HG03139 (cell line): ENCODE measurements at regions not wholly inside any gene's neighbourhood (a gene's known extent, or its start where the extent isn't known, plus 50 kb on each side); places are given as distances from the start of the nearest gene placed in this dataset.
"Not testable (repeated sequence)": the region's sequence is repeated elsewhere in the genome, so short reads cannot be mapped to it uniquely, and the experiment has no call there.

Experiments
- ATAC-seq: cut with Tn5 transposase; IDR thresholded peaks from one replicate; pipeline ENCODE4 v1.9.1; 2021; ENCODE audit not compliant: unreplicated experiment

DNA sequence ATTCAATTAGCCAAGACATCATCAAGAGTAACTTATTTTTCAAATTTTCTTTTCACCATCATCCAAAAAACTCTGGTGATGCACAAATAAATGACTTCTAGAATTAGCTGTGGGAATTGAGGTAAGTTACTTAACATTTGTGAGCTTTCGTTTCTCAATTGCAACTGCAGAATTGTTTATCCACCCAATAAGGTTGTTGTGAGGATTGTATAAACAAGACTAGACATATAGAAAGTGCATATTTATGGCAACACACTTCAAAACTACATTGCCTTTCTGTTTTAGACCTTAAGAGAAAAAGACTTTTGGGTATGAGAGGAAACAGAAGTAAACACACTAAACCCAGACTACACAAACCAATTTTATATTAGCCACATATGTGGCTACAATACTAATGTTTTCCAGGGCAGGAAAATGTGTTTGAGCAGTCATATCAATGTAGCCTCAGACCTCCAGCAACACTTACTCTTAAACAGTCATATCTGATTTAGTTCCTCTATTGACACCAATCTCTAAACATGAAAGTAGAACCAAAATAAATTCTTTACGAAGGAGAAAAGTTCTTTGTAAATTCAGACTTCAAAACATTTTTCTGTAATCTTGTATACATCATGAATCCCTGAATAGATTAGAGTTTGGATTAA, 488.0 kb upstream of the CYLC2 start:
- no peak for ATAC-seq

DNA sequence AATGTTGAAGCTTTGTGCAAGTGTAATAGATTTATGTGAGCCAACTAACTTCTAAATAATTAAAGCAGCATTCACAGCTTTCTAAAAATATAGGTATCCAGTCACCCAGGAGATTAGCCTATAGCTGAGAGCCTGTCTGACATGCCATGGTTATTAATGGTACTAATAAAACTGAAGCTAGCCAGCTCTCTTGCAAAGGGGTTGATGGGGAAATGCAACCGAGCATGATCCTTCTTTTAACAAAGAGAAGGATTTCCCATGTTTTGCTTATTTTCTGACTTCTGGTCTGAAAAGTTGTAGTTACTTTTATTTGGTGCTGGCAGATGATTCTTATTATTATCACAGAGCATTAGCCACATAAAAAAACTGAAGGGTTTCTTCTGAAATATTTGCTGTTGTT, 488.7 kb upstream of the CYLC2 start:
- ATAC-seq = no peak

DNA sequence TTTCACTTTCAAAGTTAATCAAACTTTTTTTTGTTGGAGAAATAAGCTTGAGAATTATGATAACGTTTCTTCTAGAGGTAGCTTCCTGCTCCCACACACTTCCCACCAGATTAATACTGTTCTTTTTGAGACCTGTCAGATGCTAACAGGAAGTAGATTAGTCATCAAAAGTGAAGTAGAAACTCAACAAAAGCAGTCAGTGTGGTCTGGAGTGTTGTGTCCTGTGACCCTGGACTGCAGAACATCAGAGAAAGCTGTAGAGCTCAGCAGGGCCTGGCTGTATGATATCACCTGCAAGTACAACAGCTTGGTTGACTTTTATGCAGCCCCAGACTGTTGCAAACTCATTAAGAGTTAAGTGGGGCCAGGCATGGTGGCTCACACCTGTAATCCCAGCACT, 495.7 kb upstream of the CYLC2 start:
- no peak for ATAC-seq

DNA sequence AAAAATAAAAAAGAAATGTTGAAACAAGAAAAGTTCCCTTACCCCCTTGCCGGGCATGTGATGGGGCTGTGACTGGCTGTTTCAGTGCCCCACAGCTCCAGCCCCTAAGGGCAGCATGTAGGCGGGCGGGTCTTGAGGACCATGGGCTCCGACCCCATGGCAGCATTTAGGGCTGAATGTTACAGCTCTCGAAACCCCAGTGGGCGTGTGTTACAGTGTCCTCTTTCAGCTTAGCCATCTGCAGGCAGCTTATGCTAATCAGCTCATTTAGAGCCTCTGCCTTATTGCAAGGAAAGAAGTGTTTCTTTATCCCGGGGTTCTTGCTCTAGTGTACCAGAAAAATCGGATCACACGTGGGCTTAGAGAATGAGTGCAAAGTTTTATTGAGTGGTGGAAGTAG, 497.4 kb upstream of the CYLC2 start:
- no peak for ATAC-seq

DNA sequence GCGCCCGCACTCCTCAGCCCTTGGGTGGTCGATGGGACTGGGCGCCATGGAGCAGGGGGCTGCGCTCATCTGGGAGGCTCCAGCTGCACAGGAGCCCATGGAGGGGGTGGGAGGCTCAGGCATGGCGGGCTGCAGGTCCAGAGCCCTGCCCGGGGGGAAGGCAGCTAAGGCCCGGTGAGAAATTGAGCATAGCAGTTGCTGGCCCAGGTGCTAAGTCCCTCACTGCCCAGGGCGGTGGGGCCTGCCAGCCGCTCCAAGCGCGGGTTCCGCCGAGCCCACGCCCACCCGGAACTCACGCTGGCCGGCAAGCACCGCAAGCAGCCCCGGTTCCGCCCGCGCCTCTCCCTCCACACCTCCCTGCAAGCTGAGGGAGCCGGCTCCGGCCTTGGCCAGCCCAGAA, 508.2 kb upstream of the CYLC2 start:
- ATAC-seq = not testable (repeated sequence)

DNA sequence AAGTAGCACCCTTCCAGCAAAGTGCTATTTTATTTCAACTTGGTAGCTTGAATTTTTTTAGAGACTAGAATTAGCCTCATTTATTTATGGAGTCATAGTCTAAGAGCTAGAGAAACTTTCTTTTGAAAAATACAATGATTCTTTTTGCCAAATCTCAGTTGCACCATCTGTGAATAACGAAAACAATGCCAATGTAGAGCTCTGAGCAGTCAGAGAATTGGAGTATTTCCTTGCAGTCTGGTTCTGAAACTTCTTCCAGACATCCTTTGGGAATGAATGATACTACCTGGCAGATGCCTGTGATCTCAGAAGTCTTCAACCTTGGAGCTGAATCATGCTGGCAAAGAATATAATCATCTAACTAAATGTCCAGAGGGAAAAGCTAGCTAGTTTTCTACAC, 511.5 kb upstream of the CYLC2 start:
- no peak for ATAC-seq

DNA sequence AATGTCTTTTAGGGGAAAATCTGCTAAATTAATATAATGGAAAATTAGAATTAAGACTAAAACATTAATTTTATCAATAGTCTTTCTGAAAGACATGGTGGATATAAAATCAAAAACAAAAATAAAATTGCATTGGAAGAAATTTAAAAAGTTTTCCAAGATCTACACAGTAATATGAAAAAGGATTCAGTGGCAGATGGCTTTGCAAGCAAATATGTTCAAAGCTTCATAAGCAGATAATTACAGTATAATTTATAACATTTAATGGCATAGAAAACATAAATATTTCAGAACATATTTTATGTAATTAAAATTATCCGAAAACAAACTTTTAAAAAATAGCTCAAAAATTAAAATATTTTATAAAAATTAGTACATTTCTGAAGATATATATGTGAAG, 512.4 kb upstream of the CYLC2 start:
- no peak for ATAC-seq

DNA sequence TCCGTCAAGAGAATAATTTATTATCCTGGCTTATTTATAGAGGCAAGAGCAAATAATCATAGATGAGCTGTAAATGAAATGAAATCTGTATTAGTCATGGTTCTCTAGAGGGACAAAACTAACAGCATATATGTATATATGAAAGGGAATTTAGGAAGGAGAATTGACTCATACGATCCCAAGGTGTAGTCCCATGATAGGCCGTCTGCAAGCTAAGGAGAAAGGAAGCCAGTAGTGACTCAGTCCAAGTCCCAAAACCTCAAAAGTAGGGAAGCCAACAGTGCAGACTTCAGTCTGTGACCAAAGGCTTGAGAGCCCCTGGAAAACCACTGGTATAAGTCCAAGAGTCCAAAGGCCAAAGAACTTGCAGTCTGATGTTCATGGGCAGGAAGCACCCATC, 515.9 kb upstream of the CYLC2 start:
- no peak for ATAC-seq

DNA sequence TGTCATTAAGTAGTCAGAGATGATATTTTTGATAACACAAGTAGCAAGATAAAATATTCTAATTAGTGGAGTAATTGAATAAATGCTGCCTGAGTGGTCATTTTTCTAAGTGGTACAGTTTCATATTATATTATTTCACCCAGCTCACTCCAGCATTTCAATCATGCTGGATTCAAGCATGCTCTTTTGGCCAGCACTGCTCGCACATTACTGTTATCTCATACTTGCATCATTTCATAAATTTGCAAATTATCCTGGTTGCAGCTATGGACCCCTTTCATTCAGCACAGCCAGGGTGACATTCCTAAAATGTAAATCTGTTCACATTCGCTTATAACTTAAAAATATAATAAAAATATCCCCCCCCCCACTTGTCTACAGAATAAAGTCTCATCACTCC, 520.8 kb upstream of the CYLC2 start:
- no peak for ATAC-seq

DNA sequence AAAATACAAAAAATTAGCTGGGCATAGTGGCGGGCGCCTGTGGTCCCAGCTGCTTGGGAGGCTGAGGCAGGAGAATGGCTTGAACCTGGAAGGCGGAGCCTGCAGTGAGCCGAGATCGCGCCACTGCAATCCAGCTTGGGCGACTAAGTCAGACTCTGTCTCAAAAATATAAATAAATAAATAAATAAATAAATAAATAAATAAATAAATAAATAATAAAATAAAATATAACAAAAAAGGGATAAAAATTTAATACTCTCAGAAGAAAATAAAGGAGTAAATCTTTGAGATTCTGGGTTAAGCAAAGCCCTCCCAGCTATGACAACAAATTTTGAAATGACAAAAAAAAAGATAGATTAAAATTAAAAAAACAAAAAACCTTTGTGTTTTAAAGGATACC, 525.7 kb upstream of the CYLC2 start:
- ATAC-seq = not testable (repeated sequence)

DNA sequence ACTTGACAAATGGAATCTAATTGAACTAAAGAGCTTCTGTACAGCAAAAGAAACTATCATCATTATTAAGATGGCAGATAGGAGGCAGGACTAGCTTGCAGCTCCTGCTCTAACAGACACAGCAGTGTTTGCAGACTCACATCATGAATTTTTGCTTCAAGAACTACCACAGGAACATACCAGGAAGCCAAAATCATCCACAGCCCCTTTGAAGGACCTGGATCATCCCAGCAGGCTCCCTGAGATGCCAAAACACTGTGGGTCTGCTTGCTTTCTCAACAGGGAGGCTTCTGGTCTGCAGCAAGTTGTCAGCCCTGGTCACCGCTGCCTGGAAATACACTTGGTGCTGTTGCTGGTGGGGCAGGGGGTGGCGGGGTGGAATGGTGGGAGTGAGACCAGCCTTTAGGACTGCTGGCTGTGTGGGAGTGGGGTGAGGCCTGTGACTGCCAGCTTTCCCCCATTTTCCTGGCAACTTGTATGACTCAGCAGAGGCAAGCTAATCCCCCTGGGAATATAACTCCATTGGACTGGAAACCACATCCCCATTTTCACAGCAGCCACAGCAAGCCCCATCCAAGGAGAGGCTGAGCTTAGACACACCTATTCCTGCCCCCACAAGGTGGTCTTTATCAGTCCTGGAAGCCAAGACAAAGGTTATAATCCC, 533.8 kb upstream of the CYLC2 start:
- no peak for ATAC-seq

DNA sequence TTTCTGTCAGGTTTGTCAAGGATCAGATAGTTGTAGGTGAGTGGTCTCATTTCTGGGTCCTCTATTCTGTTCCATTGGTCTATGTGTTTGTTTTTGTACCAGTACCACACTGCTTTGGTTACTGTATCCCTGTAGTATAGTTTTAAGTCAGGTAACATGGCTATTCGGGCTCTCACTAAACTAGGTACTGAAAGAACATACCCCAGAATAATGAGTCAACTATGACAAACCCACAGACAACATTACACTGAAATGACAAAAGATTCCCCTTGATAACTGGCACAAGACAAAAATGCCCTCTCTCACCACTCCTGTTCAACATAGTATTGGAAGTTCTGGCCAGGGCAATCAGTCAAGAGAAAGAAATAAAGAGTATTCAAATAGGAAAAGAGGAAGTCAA, 535.3 kb upstream of the CYLC2 start:
- no peak for ATAC-seq

DNA sequence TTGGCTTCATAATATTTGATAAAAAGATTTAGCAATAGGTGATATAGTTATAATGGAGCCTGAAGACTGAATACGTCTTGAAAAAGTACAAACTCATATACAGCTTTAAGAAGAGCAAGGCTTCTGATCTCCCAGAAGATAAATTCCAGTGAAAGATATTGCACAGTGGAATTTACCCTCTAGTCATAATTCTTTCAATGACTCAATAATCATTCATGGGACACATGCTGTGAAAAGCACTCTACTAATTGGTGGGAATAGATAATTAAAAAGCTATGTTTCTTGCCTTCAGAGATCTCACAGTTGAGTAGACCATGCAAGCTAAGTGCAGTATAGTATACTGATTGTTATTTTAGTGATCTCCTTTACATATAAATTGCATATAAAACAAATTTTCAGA, 538.6 kb upstream of the CYLC2 start:
- ATAC-seq = no peak

DNA sequence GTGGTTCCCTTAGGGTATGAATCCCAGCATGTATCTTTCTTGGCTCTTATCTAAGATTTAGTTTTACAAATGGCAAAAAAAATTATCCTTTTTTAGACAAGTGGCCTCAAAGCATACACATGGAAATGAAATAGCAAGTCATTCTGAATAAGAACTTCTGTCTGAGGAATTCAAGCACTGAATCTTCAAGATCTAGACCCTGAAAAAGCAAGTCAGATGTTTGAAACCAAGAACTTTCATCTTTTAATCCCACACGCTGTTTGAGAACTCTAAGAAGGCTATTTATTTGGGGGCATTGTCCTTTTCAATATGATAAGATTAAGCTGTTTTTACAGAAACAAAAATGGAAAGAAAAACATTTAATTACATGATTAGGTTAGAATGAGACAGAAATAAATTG, 549.2 kb upstream of the CYLC2 start:
- no peak for ATAC-seq

DNA sequence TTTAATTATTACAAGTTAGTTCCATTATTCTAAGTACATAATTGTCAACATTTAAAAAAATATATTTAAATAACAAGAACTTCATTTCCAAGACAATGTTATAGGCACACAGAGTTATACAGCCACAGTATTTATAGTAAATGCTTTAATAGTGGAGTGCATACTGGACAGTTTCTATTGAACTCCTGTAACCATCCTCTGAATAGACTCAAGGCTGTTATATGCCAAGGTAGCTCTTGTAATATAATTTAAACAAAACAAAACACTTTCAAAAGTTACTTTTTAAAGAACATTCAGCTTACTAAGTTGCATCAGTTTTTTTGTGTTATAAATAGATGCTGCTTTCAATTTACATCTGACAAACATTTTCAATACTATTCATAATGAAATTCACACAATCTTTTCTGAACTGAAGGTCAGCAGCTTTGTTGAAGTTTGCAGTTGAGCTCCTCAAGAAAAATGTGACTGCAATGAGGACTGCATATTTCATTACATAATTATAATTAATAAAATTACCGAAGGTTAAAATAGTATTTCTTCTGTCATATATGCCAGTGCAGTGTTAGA, 549.9 kb upstream of the CYLC2 start:
- no peak for ATAC-seq

DNA sequence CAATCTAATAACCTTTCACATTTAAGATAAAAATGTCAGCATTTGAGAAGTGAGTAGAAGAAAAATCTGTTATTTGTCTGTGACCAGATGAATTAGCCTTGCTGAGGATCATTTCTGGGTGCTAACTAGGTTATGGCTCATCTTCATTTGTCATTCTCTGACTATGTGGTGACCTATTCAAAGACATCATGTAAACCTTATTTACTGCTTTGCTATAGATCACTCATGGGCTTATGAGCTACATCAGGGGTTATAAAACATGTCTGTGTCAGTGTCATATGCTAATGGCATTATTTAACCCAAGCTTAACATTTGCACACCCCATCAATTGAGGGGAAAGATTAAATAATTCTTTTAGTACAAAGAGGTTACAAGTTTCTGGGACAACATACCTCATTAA, 555.5 kb upstream of the CYLC2 start:
- ATAC-seq = no peak

DNA sequence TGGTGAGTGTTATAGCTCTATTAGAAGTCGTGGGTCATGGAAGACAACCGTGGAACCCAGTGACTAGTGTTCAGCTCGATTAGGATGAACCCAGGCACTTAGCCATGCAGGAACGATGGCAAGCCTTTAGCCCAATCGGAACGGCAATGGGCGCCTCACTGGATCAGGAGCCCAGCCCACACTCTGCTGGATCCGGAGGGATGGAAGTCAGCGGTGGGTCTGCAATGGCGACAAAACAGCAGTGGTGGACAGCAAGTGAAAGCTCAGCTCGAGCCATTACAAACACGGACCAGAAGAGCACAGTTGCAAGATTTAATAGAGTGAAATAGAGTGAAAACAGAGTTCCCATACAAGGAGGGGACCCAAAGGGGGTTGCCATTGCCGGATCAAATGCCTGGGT, 558.5 kb upstream of the CYLC2 start:
- not testable (repeated sequence) for ATAC-seq

DNA sequence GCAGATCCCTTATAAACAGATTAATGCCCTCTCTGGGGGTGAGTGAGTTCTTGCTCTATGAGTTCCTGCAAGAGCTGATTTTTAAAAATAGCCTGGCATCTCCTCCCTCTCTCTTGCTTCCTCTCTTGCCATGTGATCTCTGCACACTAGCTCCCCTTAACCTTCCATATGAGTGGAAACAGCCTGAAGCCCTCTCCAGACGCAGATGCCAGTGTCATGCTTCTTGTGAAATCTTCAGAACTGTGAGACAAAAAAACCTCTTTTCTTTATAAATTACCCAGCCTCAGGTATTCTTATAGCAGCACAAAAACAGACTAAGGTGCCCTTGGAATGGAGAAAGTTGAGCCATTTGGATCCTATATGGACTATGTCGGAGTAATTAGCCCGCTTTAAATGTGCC, 559.7 kb upstream of the CYLC2 start:
- no peak for ATAC-seq

DNA sequence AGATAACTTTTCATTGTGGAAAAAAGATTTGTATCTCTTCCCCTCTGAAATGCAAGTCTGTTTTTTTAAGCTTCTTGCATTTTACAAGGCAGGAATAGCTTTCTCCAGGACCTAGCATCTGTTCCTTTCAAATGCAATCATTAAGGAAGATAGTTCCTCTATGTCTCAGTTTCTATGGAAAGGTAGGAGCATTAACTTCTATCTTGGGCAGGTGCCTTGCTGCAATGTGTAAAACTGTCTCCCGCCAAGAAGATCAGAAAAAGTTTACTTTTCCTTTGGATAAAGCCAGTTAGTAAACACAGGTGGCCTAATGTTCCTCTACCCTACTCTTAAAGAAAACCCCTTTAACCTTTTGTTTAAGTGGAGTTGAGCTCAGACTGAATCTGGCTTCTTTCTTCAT, 560.6 kb upstream of the CYLC2 start:
- ATAC-seq = no peak

DNA sequence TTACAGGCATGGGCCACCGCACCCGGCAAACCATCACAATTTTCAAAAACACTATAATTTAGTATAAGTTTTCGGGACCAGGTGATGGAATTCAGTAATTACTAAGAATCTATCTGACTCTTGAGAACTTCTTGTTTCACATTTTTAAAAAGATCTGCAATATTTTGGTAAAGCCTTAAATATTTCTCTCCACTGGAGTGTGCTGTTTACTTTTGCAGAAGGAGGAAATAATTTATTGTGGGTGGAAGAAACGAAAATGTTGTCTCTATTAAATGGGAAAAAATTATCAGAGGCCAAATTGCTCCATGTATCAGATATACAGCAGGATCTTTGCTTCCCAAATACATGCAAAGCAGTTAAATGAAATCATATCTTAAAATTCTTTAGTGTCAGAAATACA, 566.8 kb upstream of the CYLC2 start:
- ATAC-seq = no peak

DNA sequence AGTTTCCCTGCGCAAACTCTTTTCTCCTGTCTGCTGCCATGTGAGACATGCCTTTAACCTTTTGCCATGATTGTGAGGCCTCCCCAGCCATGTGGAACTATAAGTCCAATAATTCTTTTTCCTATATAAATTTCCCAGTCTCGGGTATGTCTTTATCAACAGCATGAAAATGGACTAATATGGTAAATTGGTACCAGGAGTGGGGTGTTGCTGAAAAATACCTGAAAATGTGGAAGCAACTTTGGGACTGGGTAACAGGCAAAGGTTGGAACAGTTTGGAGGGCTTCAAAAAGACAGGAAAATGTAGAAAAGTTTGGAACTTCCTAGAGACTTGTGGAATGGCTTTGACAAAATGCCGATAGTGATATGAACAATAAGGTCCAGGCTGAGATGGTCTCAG, 578.9 kb upstream of the CYLC2 start:
- not testable (repeated sequence) for ATAC-seq

DNA sequence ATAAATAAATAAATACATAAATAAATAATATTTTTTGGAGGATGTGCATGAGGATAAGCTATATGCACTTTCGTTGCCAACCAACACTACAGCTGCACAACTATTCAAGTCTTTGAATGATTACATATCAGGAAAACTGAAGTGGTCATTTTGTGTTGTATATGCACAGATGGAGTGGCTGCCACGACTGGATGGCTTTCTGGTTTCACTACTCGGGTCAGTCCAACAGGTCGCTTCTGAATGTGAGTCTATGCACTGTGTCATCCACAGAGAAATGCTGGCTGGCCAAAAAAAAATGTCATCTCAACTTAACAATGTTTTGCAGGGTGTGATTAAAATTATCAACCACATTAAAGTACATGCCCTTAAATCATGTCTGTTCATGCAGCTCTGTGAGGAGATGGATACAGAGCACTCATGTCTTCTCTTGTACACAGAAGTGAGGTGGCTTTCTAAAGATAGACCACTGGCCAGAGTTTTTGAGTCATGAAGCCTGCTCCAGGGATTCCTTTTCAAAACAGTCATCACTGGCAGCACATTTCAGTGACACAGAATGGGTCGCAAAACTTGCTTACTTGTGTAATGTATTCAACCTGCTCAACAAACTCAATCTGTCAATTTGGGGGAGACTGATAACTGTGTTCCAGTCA, 589.8 kb upstream of the CYLC2 start:
- no peak for ATAC-seq
